OCI-LY7 (cell line): ENCODE measurements at regions not wholly inside any gene's neighbourhood (a gene's known extent, or its start where the extent isn't known, plus 50 kb on each side); places are given as distances from the start of the nearest gene placed in this dataset.

Experiments
- BruUV-seq: library from RNA; stranded (reverse); fragments of 400-500 nt; replicated peaks from 2 replicates; lab custom pipeline; 2021; lab: Mats Ljungman, UMichigan
- CTCF ChIA-PET: fragments of 300-600 bp; sonication (Branson Sonifier 250); formaldehyde crosslinking; loops from one replicate; lab custom pipeline; 2022; ENCODE audit warnings: antibody characterized with exemption; ENCODE audit not compliant: unreplicated experiment; lab: Charles Lee
- POLR2A ChIA-PET: fragments of 300-600 bp; sonication (Branson Sonifier 250); formaldehyde crosslinking; loops from one replicate; lab custom pipeline; 2022; ENCODE audit warnings: antibody characterized with exemption; lab: Charles Lee
- DNase-seq: peaks from one replicate; pipeline ENCODE4 v3.0.0-alpha.2; 2015; ENCODE audit warnings: low spot score
- H2AFZ ChIP-seq: fragments of 200-600 bp; sonication (generic), shearing (Covaris generic); 2 replicates; pipeline ENCODE4 v1.6.1; 2014; ENCODE audit warnings: mild to moderate bottlenecking, antibody characterized with exemption, low read length, moderate library complexity
- H3K27ac ChIP-seq: fragments of 200-600 bp; sonication (generic); 2 replicates; pipeline ENCODE4 v1.5.1; 2014; ENCODE audit warnings: mixed run types, low read depth, mild to moderate bottlenecking, moderate library complexity, low read length, inconsistent platforms; ENCODE audit not compliant: poor library complexity, severe bottlenecking
- H3K36me3 ChIP-seq: fragments of 200-600 bp; sonication (generic); 2 replicates; pipeline ENCODE4 v1.6.1; 2014; ENCODE audit warnings: mild to moderate bottlenecking, antibody characterized with exemption, low read length, moderate library complexity, mixed read lengths; ENCODE audit not compliant: insufficient read depth
- H3K4me1 ChIP-seq: fragments of 200-600 bp; sonication (generic); 2 replicates; pipeline ENCODE4 v1.5.1; 2014; ENCODE audit warnings: mild to moderate bottlenecking, low read length; ENCODE audit not compliant: insufficient read depth, poor library complexity, severe bottlenecking
- H3K4me2 ChIP-seq: fragments of 200-600 bp; sonication (generic); 2 replicates; pipeline ENCODE4 v1.6.1; 2014; ENCODE audit warnings: mild to moderate bottlenecking, low read length
- H3K4me3 ChIP-seq: fragments of 200-600 bp; sonication (generic); 2 replicates; pipeline ENCODE4 v1.5.1; 2014; ENCODE audit warnings: mild to moderate bottlenecking, low read depth, low read length; ENCODE audit not compliant: poor library complexity, severe bottlenecking
- H3K79me2 ChIP-seq: fragments of 200-600 bp; sonication (generic); 2 replicates; pipeline ENCODE4 v1.6.1; 2016; ENCODE audit warnings: low read depth, mild to moderate bottlenecking, low read length, moderate library complexity, mixed read lengths; ENCODE audit not compliant: insufficient read depth
- H3K9me2 ChIP-seq: fragments of 200-600 bp; sonication (generic); 2 replicates; pipeline ENCODE4 v1.6.1; 2016; ENCODE audit warnings: mild to moderate bottlenecking, low read length, mixed read lengths; ENCODE audit not compliant: insufficient read depth
- H3K9me3 ChIP-seq: fragments of 200-600 bp; sonication (generic); 2 replicates; pipeline ENCODE4 v1.6.1; 2014; ENCODE audit warnings: mild to moderate bottlenecking, mixed run types, low read length, mixed read lengths
- H4K20me1 ChIP-seq: fragments of 200-600 bp; sonication (generic); 2 replicates; pipeline ENCODE4 v1.6.1; 2014; ENCODE audit warnings: mild to moderate bottlenecking, antibody characterized with exemption, low read length, moderate library complexity, mixed read lengths; ENCODE audit not compliant: insufficient read depth
- CTCF ChIP-seq: fragments of 200-600 bp; sonication (generic); conservative IDR thresholded peaks from 2 replicates; pipeline ENCODE4 v1.5.1; 2014; ENCODE audit warnings: mild to moderate bottlenecking, antibody characterized with exemption, low read length, moderate library complexity, mixed read lengths
- EZH2phosphoT487 ChIP-seq: fragments of 200-600 bp; sonication (generic); IDR thresholded peaks from 2 replicates; pipeline ENCODE4 v1.6.1; 2018; ENCODE audit warnings: low read depth, borderline replicate concordance, mild to moderate bottlenecking, mixed run types, antibody characterized with exemption, low read length, moderate library complexity, mixed read lengths
- intact Hi-C: fragments of 100-400 bp; cut with micrococcal nuclease; formaldehyde crosslinking; loops from one replicate; pipeline ENCODE4 v1.10.0; 2022; ENCODE audit not compliant: unreplicated experiment

- Histone ChIP-seq H3K4me3 (no peak overlapping the region), H3K79me2 (no peaks in the 10 kb centered on the region), H3K4me2 (no peak overlapping the region), H3K36me3 (no peaks in the 10 kb centered on the region), H2AFZ (no peak overlapping the region), H3K9me2 (no peaks in the 10 kb centered on the region), H4K20me1 (no peaks in the 10 kb centered on the region; the same call in 1 of the 2 replicates), H3K9me3 (no peaks in the 10 kb centered on the region), H3K4me1 (no peaks in the 10 kb centered on the region), H3K27ac (no peak overlapping the region)
- no TSS peak for BruUV-seq
- ChIA-PET CTCF (no interaction called here), POLR2A (no interaction called here)
- no peak for DNase-seq
- TF ChIP-seq CTCF (no peak), EZH2phosphoT487 (no peak)
- intact Hi-C loops: no loop called here
Observed at GRCh38 chr6:92767101-92767500, 652.3 kb downstream of the EPHA7 start.

GRCh38 chr6:92763680-92764079 is 655.7 kb downstream of the EPHA7 start:
- intact Hi-C loops: no loop called here
- no peaks in the 10 kb centered on the region for H3K9me3 ChIP-seq
- no TSS peak for BruUV-seq
- no peak for DNase-seq
- POLR2A ChIA-PET: no interaction called here
- H3K27ac ChIP-seq: no peak overlapping the region
- H3K79me2 ChIP-seq: no peaks in the 10 kb centered on the region
- TF ChIP-seq EZH2phosphoT487 (no peak), CTCF (no peak)
- H3K4me3 ChIP-seq: no peak overlapping the region
- no peak overlapping the region for H2AFZ ChIP-seq
- no peaks in the 10 kb centered on the region for H3K36me3 ChIP-seq
- no peaks in the 10 kb centered on the region for H3K9me2 ChIP-seq
- H3K4me2 ChIP-seq: no peak overlapping the region
- CTCF ChIA-PET: no interaction called here
- H3K4me1 ChIP-seq: no peaks in the 10 kb centered on the region
- no peaks in the 10 kb centered on the region; the same call in 1 of the 2 replicates for H4K20me1 ChIP-seq

GRCh38 chr6:92763274-92763584 is 656.1 kb downstream of the EPHA7 start:
- Histone ChIP-seq H4K20me1 (no peaks in the 10 kb centered on the region; the same call in 1 of the 2 replicates), H2AFZ (no peak overlapping the region), H3K4me3 (no peak overlapping the region), H3K9me3 (no peaks in the 10 kb centered on the region), H3K79me2 (no peaks in the 10 kb centered on the region), H3K9me2 (no peaks in the 10 kb centered on the region), H3K4me2 (no peak overlapping the region), H3K27ac (no peak overlapping the region), H3K36me3 (no peaks in the 10 kb centered on the region), H3K4me1 (no peaks in the 10 kb centered on the region)
- ChIA-PET POLR2A (no interaction called here), CTCF (no interaction called here)
- DNase-seq: no peak
- intact Hi-C loops: no loop called here
- no TSS peak for BruUV-seq
- TF ChIP-seq EZH2phosphoT487 (no peak), CTCF (no peak)
